ENCODE measurements at regions not wholly inside any gene's neighbourhood (a gene's known extent, or its start where the extent isn't known, plus 50 kb on each side); places are given as distances from the start of the nearest gene placed in this dataset.

DNA sequence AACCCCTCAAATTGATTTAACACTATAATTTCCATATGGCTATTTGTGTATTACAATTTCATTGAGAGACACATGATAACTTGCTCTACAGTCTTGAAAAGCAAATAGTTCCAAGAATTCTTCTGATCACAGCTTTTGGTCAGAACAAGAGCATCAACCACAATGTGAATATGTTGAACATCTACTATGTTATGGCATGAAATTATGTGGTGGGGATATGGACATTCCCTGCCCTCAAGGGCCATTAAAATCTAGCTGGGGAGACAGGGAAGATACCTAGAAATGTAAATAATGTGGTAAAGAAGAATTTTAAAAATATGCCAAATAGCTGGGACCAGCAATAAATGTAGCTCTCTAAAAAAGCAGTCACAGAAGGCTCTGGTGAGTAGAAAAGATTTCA is 262.2 kb downstream of the FZD1 start:
- no peaks in the 10 kb centered on the region for H3K27me3 Mint-ChIP-seq
- no peak overlapping the region for H3K27ac Mint-ChIP-seq
- no peak overlapping the region for H3K4me2 ChIP-seq (replicated peaks; ENCODE audit: low read depth, low read length, poor library complexity, severe bottlenecking)
- H3K36me3 ChIP-seq (replicated peaks in 1 of 2; ENCODE audit: control extremely low read depth in 1 of 2, control insufficient read depth in 1 of 2, extremely low read depth in 1 of 2, insufficient read depth in 2 of 2, low read length in 1 of 2), result no peaks in the 10 kb centered on the region
- no peak for DNase-seq
- no peaks in the 10 kb centered on the region for H3K4me1 Mint-ChIP-seq
- H3K4me1 ChIP-seq (ENCODE audit: control insufficient read depth in 2 of 2, insufficient read depth in 2 of 2, low read length in 2 of 2), result no peaks in the 10 kb centered on the region
- no peaks in the 10 kb centered on the region for H3K79me2 ChIP-seq (ENCODE audit: control insufficient read depth, insufficient read depth, low read length)
- no peaks in the 10 kb centered on the region for H4K20me1 ChIP-seq (ENCODE audit: control insufficient read depth, insufficient read depth, low read length, poor library complexity, severe bottlenecking)
- H3K4me3 Mint-ChIP-seq, result no peak overlapping the region
- TF ChIP-seq EZH2 (IDR thresholded peaks at IDR 0.05; ENCODE audit: borderline replicate concordance, insufficient read depth, low read depth, low read length, poor library complexity, severe bottlenecking), result no peak
- no peak for TF ChIP-seq CTCF (IDR thresholded peaks at IDR 0.05)
- CTCF ChIA-PET, result no interaction called here
- ATAC-seq (ENCODE audit: low read depth), result no peak
- H3K9ac ChIP-seq (ENCODE audit: low read length), result no peak overlapping the region
- no peaks in the 10 kb centered on the region for H3K27me3 ChIP-seq (replicated peaks in 1 of 4; ENCODE audit: control extremely low read depth in 1 of 4, control insufficient read depth in 3 of 4, insufficient read depth in 4 of 4, low read length in 3 of 4)
- peaks cover 0 to 7% (median 0%) of the 10 kb centered on the region in 3 donors for H3K9me3 ChIP-seq (ENCODE audit: control extremely low read depth in 1 of 3, control insufficient read depth in 2 of 3, insufficient read depth in 1 of 3, low read length in 2 of 3)
- intact Hi-C loops (cut with micrococcal nuclease), result no loop called here
- H3K27ac ChIP-seq (ENCODE audit: low read length in 2 of 2), result no peak overlapping the region
- POLR2A ChIA-PET, result no interaction called here
- H3K9me3 Mint-ChIP-seq (ENCODE audit: insufficient read depth), result no peaks in the 10 kb centered on the region
- no peak overlapping the region for H3K4me3 ChIP-seq (ENCODE audit: control extremely low read depth in 1 of 5, extremely low read depth in 1 of 5, insufficient read depth in 1 of 5, low read depth in 2 of 5, low read length in 4 of 5)
- H2AFZ ChIP-seq (ENCODE audit: insufficient read depth, low read depth, low read length, poor library complexity, severe bottlenecking), result no peak overlapping the region

GRCh38 chr7:91527460-91527859 is 263.2 kb downstream of the FZD1 start:
- Mint-ChIP-seq H3K9me3 (ENCODE audit: insufficient read depth) (peaks cover 4% of the 10 kb centered on the region), H3K27me3 (no peaks in the 10 kb centered on the region), H3K4me1 (no peaks in the 10 kb centered on the region), H3K27ac (no peak overlapping the region), H3K4me3 (no peak overlapping the region)
- Histone ChIP-seq H4K20me1 (ENCODE audit: control insufficient read depth, insufficient read depth, low read length, poor library complexity, severe bottlenecking) (no peaks in the 10 kb centered on the region), H3K27ac (ENCODE audit: low read length in 2 of 2) (no peak overlapping the region), H3K27me3 (replicated peaks in 1 of 4; ENCODE audit: control extremely low read depth in 1 of 4, control insufficient read depth in 3 of 4, insufficient read depth in 4 of 4, low read length in 3 of 4) (no peaks in the 10 kb centered on the region), H3K9ac (ENCODE audit: low read length) (no peak overlapping the region), H3K4me1 (ENCODE audit: control insufficient read depth in 2 of 2, insufficient read depth in 2 of 2, low read length in 2 of 2) (no peaks in the 10 kb centered on the region), H3K4me2 (replicated peaks; ENCODE audit: low read depth, low read length, poor library complexity, severe bottlenecking) (no peak overlapping the region), H3K4me3 (ENCODE audit: control extremely low read depth in 1 of 5, extremely low read depth in 1 of 5, insufficient read depth in 1 of 5, low read depth in 2 of 5, low read length in 4 of 5) (no peak overlapping the region), H3K79me2 (ENCODE audit: control insufficient read depth, insufficient read depth, low read length) (no peaks in the 10 kb centered on the region), H2AFZ (ENCODE audit: insufficient read depth, low read depth, low read length, poor library complexity, severe bottlenecking) (no peak overlapping the region), H3K36me3 (replicated peaks in 1 of 2; ENCODE audit: control extremely low read depth in 1 of 2, control insufficient read depth in 1 of 2, extremely low read depth in 1 of 2, insufficient read depth in 2 of 2, low read length in 1 of 2) (no peaks in the 10 kb centered on the region), H3K9me3 (ENCODE audit: control extremely low read depth in 1 of 3, control insufficient read depth in 2 of 3, insufficient read depth in 1 of 3, low read length in 2 of 3) (peaks cover 0 to 7% (median 0%) of the 10 kb centered on the region in 3 donors)
- ATAC-seq (ENCODE audit: low read depth), result no peak
- ChIA-PET CTCF (no interaction called here), POLR2A (no interaction called here)
- intact Hi-C loops (cut with micrococcal nuclease), result no loop called here
- DNase-seq, result no peak
- TF ChIP-seq CTCF (IDR thresholded peaks at IDR 0.05) (no peak), EZH2 (IDR thresholded peaks at IDR 0.05; ENCODE audit: borderline replicate concordance, insufficient read depth, low read depth, low read length, poor library complexity, severe bottlenecking) (no peak)
- 98% methylated on average over 4 of the region's 5 CpGs for WGBS (ENCODE audit: insufficient coverage)
